GM23338 (cell line): ENCODE measurements at regions not wholly inside any gene's neighbourhood (a gene's known extent, or its start where the extent isn't known, plus 50 kb on each side); places are given as distances from the start of the nearest gene placed in this dataset.

Experiments used
- ATAC-seq: fragments of 200-7000 bp; cut with Tn5 transposase; 3 replicates; pipeline ENCODE4 v1.9.1; 2020
- DNase-seq: peaks from one replicate; pipeline ENCODE4 v3.0.0-alpha.2; 2015; ENCODE audit warnings: low spot score
- H2AFZ ChIP-seq: fragments of 200-600 bp; sonication (generic); 2 replicates; pipeline ENCODE4 v1.8.0; 2016; ENCODE audit warnings: antibody characterized with exemption, mild to moderate bottlenecking, moderate library complexity
- H3F3A ChIP-seq: fragments of 200-600 bp; sonication (generic); replicated peaks from 2 replicates; pipeline ENCODE4 v1.8.0; 2017; ENCODE audit warnings: antibody characterized with exemption, mixed run types, low read depth
- H3K27ac ChIP-seq: fragments of 200-600 bp; sonication (generic); 2 replicates; pipeline ENCODE4 v1.6.1; 2016; ENCODE audit warnings: low read depth
- H3K27me3 ChIP-seq: fragments of 200-600 bp; sonication (generic); 2 replicates; pipeline ENCODE4 v1.8.0; 2016; ENCODE audit warnings: mild to moderate bottlenecking, mixed run types, moderate library complexity; ENCODE audit not compliant: insufficient read depth
- H3K36me3 ChIP-seq: fragments of 200-600 bp; sonication (generic); 2 replicates; pipeline ENCODE4 v1.8.0; 2016; ENCODE audit warnings: mild to moderate bottlenecking; ENCODE audit not compliant: insufficient read depth
- H3K4me1 ChIP-seq: fragments of 200-600 bp; sonication (generic); 2 replicates; pipeline ENCODE4 v1.8.0; 2016; ENCODE audit warnings: mild to moderate bottlenecking, moderate library complexity; ENCODE audit not compliant: insufficient read depth
- H3K4me2 ChIP-seq: fragments of 200-600 bp; sonication (generic); 2 replicates; pipeline ENCODE4 v1.7.1; 2017; ENCODE audit warnings: mixed run types
- H3K4me3 ChIP-seq: fragments of 200-600 bp; sonication (generic); 2 replicates; pipeline ENCODE4 v1.6.1; 2016; ENCODE audit warnings: mixed run types
- H3K79me2 ChIP-seq: fragments of 200-600 bp; sonication (generic); replicated peaks from 2 replicates; pipeline ENCODE4 v1.8.0; 2017; ENCODE audit warnings: mild to moderate bottlenecking; ENCODE audit not compliant: insufficient read depth
- H3K9me2 ChIP-seq: fragments of 200-600 bp; sonication (generic); 2 replicates; pipeline ENCODE4 v1.8.0; 2017; ENCODE audit not compliant: insufficient read depth
- H4K20me1 ChIP-seq: fragments of 200-600 bp; sonication (generic); replicated peaks from 2 replicates; pipeline ENCODE4 v1.8.0; 2017; ENCODE audit warnings: mild to moderate bottlenecking; ENCODE audit not compliant: insufficient read depth
- H3K27ac Mint-ChIP-seq: 2 replicates; pipeline ENCODE4 v1.8.0; 2020; ENCODE audit warnings: inconsistent platforms, mild to moderate bottlenecking, moderate library complexity, mixed read lengths
- H3K27me3 Mint-ChIP-seq: 3 replicates; pipeline ENCODE4 v1.8.0; 2022; ENCODE audit warnings: low read depth, mild to moderate bottlenecking, moderate library complexity, mixed read lengths, inconsistent platforms; ENCODE audit not compliant: insufficient read depth, poor library complexity
- H3K36me3 Mint-ChIP-seq: 3 replicates; pipeline ENCODE4 v1.8.0; 2021; ENCODE audit warnings: low read depth, mild to moderate bottlenecking, inconsistent platforms, moderate library complexity, mixed read lengths
- H3K4me1 Mint-ChIP-seq: 3 replicates; pipeline ENCODE4 v1.8.0; 2020; ENCODE audit warnings: mild to moderate bottlenecking, inconsistent platforms, mixed read lengths
- H3K4me3 Mint-ChIP-seq: 3 replicates; pipeline ENCODE4 v1.8.0; 2021; ENCODE audit warnings: moderate library complexity, mild to moderate bottlenecking, inconsistent platforms, mixed read lengths
- H3K9me3 Mint-ChIP-seq: 3 replicates; pipeline ENCODE4 v1.8.0; 2020; ENCODE audit warnings: moderate library complexity, mild to moderate bottlenecking, inconsistent platforms, mixed read lengths
- CREB1 ChIP-seq: fragments of 250-450 bp; sonication (Bioruptor Pico); IDR thresholded peaks from 2 replicates; pipeline ENCODE4 v1.5.0; 2020; ENCODE audit warnings: low read depth, mild to moderate bottlenecking, moderate library complexity
- CTCF ChIP-seq, 2 experiments: fragments of 200-600 bp in 1 of 2; sonication (generic) in 1 of 2; conservative IDR thresholded peaks; 2 replicates each; pipeline versions ENCODE4 v1.5.1 to v1.6.1; 2016 to 2017; ENCODE audit warnings: antibody characterized with exemption in 2 of 2, low read depth in 2 of 2, mild to moderate bottlenecking in 2 of 2, moderate library complexity in 1 of 2
- ETS1 ChIP-seq: IDR thresholded peaks from 2 replicates; pipeline ENCODE4 v1.6.1; 2016; ENCODE audit warnings: antibody characterized with exemption
- EZH2 ChIP-seq: fragments of 200-600 bp; sonication (generic); IDR thresholded peaks from one replicate; pipeline ENCODE4 v1.8.0; 2017; ENCODE audit warnings: antibody characterized with exemption, mild to moderate bottlenecking, low read depth; ENCODE audit not compliant: unreplicated experiment
- EZH2phosphoT487 ChIP-seq: fragments of 200-600 bp; sonication (generic); IDR thresholded peaks from one replicate; pipeline ENCODE4 v1.8.1; 2018; ENCODE audit warnings: antibody characterized with exemption; ENCODE audit not compliant: unreplicated experiment
- JUNB ChIP-seq: IDR thresholded peaks from one replicate; pipeline ENCODE4 v1.6.1; 2016; ENCODE audit warnings: antibody characterized with exemption; ENCODE audit not compliant: unreplicated experiment
- NANOG ChIP-seq: IDR thresholded peaks from 2 replicates; pipeline ENCODE4 v1.6.1; 2016; ENCODE audit warnings: antibody characterized with exemption, borderline replicate concordance
- POLR2AphosphoS5 ChIP-seq: IDR thresholded peaks from 2 replicates; pipeline ENCODE4 v1.6.1; 2016; ENCODE audit warnings: antibody characterized with exemption, low read depth
- REST ChIP-seq: IDR thresholded peaks from one replicate; pipeline ENCODE4 v1.6.1; 2018; ENCODE audit warnings: antibody characterized with exemption; ENCODE audit not compliant: unreplicated experiment
- STAT1 ChIP-seq: IDR thresholded peaks from one replicate; pipeline ENCODE4 v1.6.1; 2016; ENCODE audit warnings: antibody characterized with exemption; ENCODE audit not compliant: unreplicated experiment
- ZNF114 ChIP-seq: fragments of 250-450 bp; sonication (Bioruptor Pico); IDR thresholded peaks from 2 replicates; pipeline ENCODE4 v1.5.0; 2020; ENCODE audit warnings: mild to moderate bottlenecking, moderate library complexity
- ZNF331 ChIP-seq: fragments of 250-450 bp; sonication (Bioruptor Pico); IDR thresholded peaks from 2 replicates; pipeline ENCODE4 v1.5.0; 2020; ENCODE audit warnings: low read depth, mild to moderate bottlenecking, moderate library complexity

- TF ChIP-seq REST: no peak
- no peak for TF ChIP-seq EZH2phosphoT487
- TF ChIP-seq EZH2: no peak
- TF ChIP-seq ETS1: no peak
- no peak for TF ChIP-seq CREB1 (CRISPR knock-in tag)
Observed at GRCh38 chr2:223210489-223210888, 158.5 kb downstream of the KCNE4 start (continued).

- H3K27me3 ChIP-seq: no peaks in the 10 kb centered on the region
- peaks cover 2% of the 10 kb centered on the region; the same call in 1 of the 3 replicates for H3K9me3 Mint-ChIP-seq
- H4K20me1 ChIP-seq: no peaks in the 10 kb centered on the region
- H3K4me3 ChIP-seq: no peak overlapping the region
- H3K27ac ChIP-seq: no peak overlapping the region
- H3K4me3 Mint-ChIP-seq: no peak overlapping the region
- no peaks in the 10 kb centered on the region for H3K27me3 Mint-ChIP-seq
- H2AFZ ChIP-seq: no peak overlapping the region
- no peaks in the 10 kb centered on the region; the same call in 2 of the 3 replicates for H3K36me3 Mint-ChIP-seq
- no peaks in the 10 kb centered on the region for H3K79me2 ChIP-seq
- no peaks in the 10 kb centered on the region; the same call in 1 of the 2 replicates for H3K4me1 ChIP-seq
- DNase-seq: no peak
- no peaks in the 10 kb centered on the region for H3F3A ChIP-seq
- H3K27ac Mint-ChIP-seq: no peak overlapping the region
- no peak for ATAC-seq
- 0 out of 2 replicates have a peak, but pooled peaks cover 6% of the 10 kb centered on the region for H3K9me2 ChIP-seq
- no peaks in the 10 kb centered on the region for H3K36me3 ChIP-seq
- no peak overlapping the region for H3K4me2 ChIP-seq
- peaks cover 4% of the 10 kb centered on the region for H3K4me1 Mint-ChIP-seq
- TF ChIP-seq JUNB (no peak), ETS1 (no peak), STAT1 (no peak), ZNF114 (no peak), CTCF (conservative IDR thresholded peaks at IDR 0.05; ENCODE audit: low read depth in 2 of 2) (no peak), POLR2AphosphoS5 (no peak), NANOG (no peak), ZNF331 (CRISPR knock-in tag) (no peak), EZH2phosphoT487 (no peak), EZH2 (no peak), REST (no peak)
Observed at GRCh38 chr2:223214394-223215253, 162.6 kb downstream of the KCNE4 start.
